ENCODE measurements at regions not wholly inside any gene's neighbourhood (a gene's known extent, or its start where the extent isn't known, plus 50 kb on each side); places are given as distances from the start of the nearest gene placed in this dataset.

- no peak overlapping the region for H3K27ac ChIP-seq
- H3K36me3 ChIP-seq, result no peaks in the 10 kb centered on the region
- TF ChIP-seq CTCF (IDR thresholded peaks at IDR 0.05), result no peak
- TF ChIP-seq POLR2AphosphoS5 (IDR thresholded peaks at IDR 0.05), result no peak
- no peak for TF ChIP-seq EP300 (IDR thresholded peaks at IDR 0.05)
- TF ChIP-seq POLR2A (IDR thresholded peaks at IDR 0.05), result no peak
- ATAC-seq (ENCODE audit: low FRiP score in 2 of 2) (no peak), DNase-seq (no peak)
- whole genome bisulfite sequencing, 2 donors, result 96 to 97% methylated on average over 5 of the region's 5 CpGs
- H3K4me1 ChIP-seq, result no peaks in the 10 kb centered on the region
- H3K27me3 ChIP-seq, result no peaks in the 10 kb centered on the region
- no peaks in the 10 kb centered on the region for H3K9me3 ChIP-seq
- no peak overlapping the region for H3K4me3 ChIP-seq
These were observed 346.1 kb downstream of the LMO4 start for GRCh38 chr1:87674791-87675190.

GRCh38 chr1:87678266-87678665 lies 349.6 kb downstream of the LMO4 start:
- Histone ChIP-seq H3K4me1 (no peaks in the 10 kb centered on the region), H3K27ac (no peak overlapping the region), H3K9me3 (no peaks in the 10 kb centered on the region), H3K27me3 (no peaks in the 10 kb centered on the region), H3K36me3 (no peaks in the 10 kb centered on the region), H3K4me3 (no peak overlapping the region)
- no peak for ATAC-seq (ENCODE audit: low FRiP score in 2 of 2)
- 64% methylated on average over 1 of the region's 1 CpG; no CpG with 5 or more reads in 1 of the 2 donors for WGBS, 2 donors
- TF ChIP-seq CTCF (IDR thresholded peaks at IDR 0.05) (no peak), POLR2AphosphoS5 (IDR thresholded peaks at IDR 0.05) (no peak), EP300 (IDR thresholded peaks at IDR 0.05) (no peak), POLR2A (IDR thresholded peaks at IDR 0.05) (no peak)
- DNase-seq, result no peak

- DNase-seq, result no peak
- no peak for TF ChIP-seq EP300 (IDR thresholded peaks at IDR 0.05)
- no peak for TF ChIP-seq POLR2AphosphoS5 (IDR thresholded peaks at IDR 0.05)
- no peak for TF ChIP-seq POLR2A (IDR thresholded peaks at IDR 0.05)
- no peak for TF ChIP-seq CTCF (IDR thresholded peaks at IDR 0.05)
These were observed 353.9 kb downstream of the LMO4 start for GRCh38 chr1:87682565-87682964.

GRCh38 chr1:87683196-87683956 lies 354.7 kb downstream of the LMO4 start:
- no peak for TF ChIP-seq EP300 (IDR thresholded peaks at IDR 0.05)
- no peak for TF ChIP-seq POLR2AphosphoS5 (IDR thresholded peaks at IDR 0.05)
- no peak for TF ChIP-seq CTCF (IDR thresholded peaks at IDR 0.05)
- 81 to 84% methylated on average over 4 of the region's 4 CpGs for WGBS, 2 donors
- H3K9me3 ChIP-seq, result no peaks in the 10 kb centered on the region
- no peaks in the 10 kb centered on the region for H3K27me3 ChIP-seq
- ATAC-seq (ENCODE audit: low FRiP score in 2 of 2) (no peak), DNase-seq (no peak)
- no peaks in the 10 kb centered on the region for H3K36me3 ChIP-seq
- peak overlapping the region in 1 of 4 donors; percentile 61 for H3K27ac ChIP-seq
- peaks cover 0 to 19% (median 7%) of the 10 kb centered on the region in 4 donors for H3K4me1 ChIP-seq
- H3K4me3 ChIP-seq, result peak overlapping the region in 3 of 4 donors; percentile 33 to 51 (median 50)

More at GRCh38 chr1:87682565-87682964, 353.9 kb downstream of the LMO4 start:
- no peaks in the 10 kb centered on the region for H3K36me3 ChIP-seq
- 94 to 97% methylated on average over 8 of the region's 8 CpGs for WGBS, 2 donors
- H3K4me3 ChIP-seq, result no peak overlapping the region
- H3K27me3 ChIP-seq, result no peaks in the 10 kb centered on the region
- no peak for ATAC-seq (ENCODE audit: low FRiP score in 2 of 2)
- H3K9me3 ChIP-seq, result no peaks in the 10 kb centered on the region
- H3K27ac ChIP-seq, result no peak overlapping the region
- H3K4me1 ChIP-seq, result peaks cover 0 to 19% (median 7%) of the 10 kb centered on the region in 4 donors

- Histone ChIP-seq H3K4me3 (peak overlapping the region in 3 of 4 donors; percentile 33 to 51 (median 50)), H3K9me3 (no peaks in the 10 kb centered on the region), H3K27me3 (no peaks in the 10 kb centered on the region), H3K27ac (peak overlapping the region; percentile 52 to 61 (median 58)), H3K4me1 (peaks cover 0 to 19% (median 7%) of the 10 kb centered on the region in 4 donors), H3K36me3 (no peaks in the 10 kb centered on the region)
- TF ChIP-seq CTCF (IDR thresholded peaks at IDR 0.05) (no peak), EP300 (IDR thresholded peaks at IDR 0.05) (no peak), POLR2AphosphoS5 (IDR thresholded peaks at IDR 0.05) (no peak), POLR2A (IDR thresholded peaks at IDR 0.05) (no peak)
- whole genome bisulfite sequencing, 2 donors, result 31 to 51% methylated on average over 14 of the region's 14 CpGs
- DNase-seq (peak; percentile 19 to 73), ATAC-seq (ENCODE audit: low FRiP score in 2 of 2) (peak; percentile 30 to 59)
These were observed 355.5 kb downstream of the LMO4 start for GRCh38 chr1:87684194-87684593.
